ENCODE measurements at regions not wholly inside any gene's neighbourhood (a gene's known extent, or its start where the extent isn't known, plus 50 kb on each side); places are given as distances from the start of the nearest gene placed in this dataset.

GRCh38 chr10:20963056-20963455, 65.9 kb upstream of the NEBL start:
- Histone ChIP-seq H4K5ac (ENCODE audit: insufficient read length, low read depth, low read length) (no peak overlapping the region), H3K18ac (ENCODE audit: extremely low read depth, low read length) (no peak overlapping the region), H2BK5ac (ENCODE audit: low read depth, low read length) (no peak overlapping the region), H3K23me2 (ENCODE audit: low read depth, low read length) (no peaks in the 10 kb centered on the region), H3K14ac (ENCODE audit: insufficient read length) (no peak overlapping the region), H3K9me3 (ENCODE audit: insufficient read depth in 2 of 2, low read depth in 1 of 2, low read length in 1 of 2) (no peaks in the 10 kb centered on the region; a peak in 1 of 4 replicates), H2BK15ac (ENCODE audit: low read length) (no peak overlapping the region), H3K4me3 (ENCODE audit: extremely low read depth in 1 of 4, insufficient read depth in 2 of 4, low read depth in 3 of 4, low read length in 4 of 4) (no peak overlapping the region), H3K9ac (replicated peaks in 1 of 4; ENCODE audit: extremely low read depth in 1 of 4, low read depth in 3 of 4, low read length in 3 of 4) (no peak overlapping the region), H3K36me3 (ENCODE audit: control insufficient read depth in 2 of 4, insufficient read depth in 4 of 4, low read length in 3 of 4) (no peaks in the 10 kb centered on the region), H4K8ac (ENCODE audit: extremely low read depth, insufficient read depth, low read length) (no peak overlapping the region), H3K4me2 (ENCODE audit: insufficient read depth in 1 of 2, low read depth in 2 of 2, low read length in 2 of 2) (no peak overlapping the region), H2BK12ac (ENCODE audit: low read depth, low read length) (no peak overlapping the region), H3K79me1 (ENCODE audit: low read depth, low read length) (no peaks in the 10 kb centered on the region), H4K20me1 (replicated peaks in 1 of 2; ENCODE audit: control insufficient read depth in 1 of 2, insufficient read depth in 2 of 2, low read length in 2 of 2) (no peaks in the 10 kb centered on the region), H3K27ac (ENCODE audit: low read depth, low read length) (no peak overlapping the region), H3K79me2 (ENCODE audit: control insufficient read depth in 1 of 2, insufficient read depth in 2 of 2, low read length in 2 of 2) (no peaks in the 10 kb centered on the region), H3K4me1 (replicated peaks in 1 of 4; ENCODE audit: control insufficient read depth in 3 of 4, insufficient read depth in 4 of 4, low read length in 3 of 4) (peaks cover 0 to 8% (median 3%) of the 10 kb centered on the region in 4 experiments; a peak in 4 of 7 replicates), H3K23ac (ENCODE audit: insufficient read length) (no peak overlapping the region), H3K56ac (replicated peaks; ENCODE audit: insufficient read length, low read depth, low read length) (no peak overlapping the region), H2AK5ac (ENCODE audit: low read depth, low read length) (no peak overlapping the region), H2AFZ (ENCODE audit: low read length) (no peak overlapping the region), H2BK120ac (replicated peaks; ENCODE audit: low read depth, low read length) (no peak overlapping the region), H4K91ac (replicated peaks; ENCODE audit: insufficient read length, low read length) (no peak overlapping the region), H3K4ac (replicated peaks; ENCODE audit: insufficient read length, low read depth, low read length) (no peak overlapping the region), H3K27me3 (replicated peaks in 1 of 4; ENCODE audit: control insufficient read depth in 3 of 4, extremely low read depth in 1 of 4, insufficient read depth in 3 of 4, low read length in 3 of 4) (peaks cover 0 to 1% (median 0%) of the 10 kb centered on the region in 4 experiments; a peak in 1 of 7 replicates), H2BK20ac (ENCODE audit: low read length) (no peak overlapping the region)
- DNase-seq (ENCODE audit: low read depth in 1 of 2, low spot score in 2 of 2) (no peak), FAIRE-seq (no peak)
- ChIA-PET POLR2A (ENCODE audit: partially characterized antibody) (no interaction called here), CTCF (ENCODE audit: partially characterized antibody) (interaction anchor here (1.1 kb wide), 2 partner anchors 106 to 852 kb away, joined by 4 read pairs; no protein-coding TSS in a partner anchor)
- TF ChIP-seq FOSL1 (IDR thresholded peaks at IDR 0.05; ENCODE audit: insufficient read depth, low read depth, low read length) (no peak), HDAC6 (IDR thresholded peaks at IDR 0.05; ENCODE audit: low read depth, low read length) (no peak), TAF1 (IDR thresholded peaks at IDR 0.05; ENCODE audit: low read depth, low read length) (no peak), SIRT6 (IDR thresholded peaks at IDR 0.05; ENCODE audit: low read length) (no peak), GABPA (IDR thresholded peaks at IDR 0.05; ENCODE audit: borderline replicate concordance, insufficient read depth, low read length) (no peak)
- WGBS, 2 experiments (ENCODE audit: extremely low coverage in 1 of 2, insufficient coverage in 1 of 2, insufficient read length in 1 of 2, insufficient replicate concordance in 2 of 2, low coverage in 1 of 2, low lambda C conversion rate in 2 of 2, missing lambda C conversion rate in 1 of 2), result 81% methylated on average over 3 of the region's 3 CpGs; no CpG with 5 or more reads in 1 of the 2 experiments
